OCI-LY1 (cell line): ENCODE measurements at regions not wholly inside any gene's neighbourhood (a gene's known extent, or its start where the extent isn't known, plus 50 kb on each side); places are given as distances from the start of the nearest gene placed in this dataset.

Experiments
- H2AFZ ChIP-seq: fragments of 200-600 bp; sonication (generic), shearing (Covaris generic); 2 replicates; pipeline ENCODE4 v1.6.0; 2014; ENCODE audit warnings: antibody characterized with exemption, mild to moderate bottlenecking, low read length
- H3F3A ChIP-seq: fragments of 200-600 bp; sonication (generic), shearing (Covaris generic); 2 replicates; pipeline ENCODE4 v1.6.0; 2014; ENCODE audit warnings: mild to moderate bottlenecking, antibody characterized with exemption, low read length, moderate library complexity; ENCODE audit not compliant: insufficient read depth
- H3K27ac ChIP-seq: fragments of 200-600 bp; sonication (generic); 2 replicates; pipeline ENCODE4 v1.5.1; 2014; ENCODE audit warnings: low read length, mixed run types, mild to moderate bottlenecking, low read depth; ENCODE audit not compliant: poor library complexity, severe bottlenecking
- H3K27me3 ChIP-seq: fragments of 200-600 bp; sonication (generic); 2 replicates; pipeline ENCODE4 v1.6.0; 2014; ENCODE audit warnings: antibody characterized with exemption, mild to moderate bottlenecking, low read length, moderate library complexity; ENCODE audit not compliant: insufficient read depth
- H3K36me3 ChIP-seq: fragments of 200-600 bp; sonication (generic); 2 replicates; pipeline ENCODE4 v1.6.1; 2014; ENCODE audit warnings: mild to moderate bottlenecking, antibody characterized with exemption, low read length, moderate library complexity, mixed read lengths; ENCODE audit not compliant: insufficient read depth
- H3K4me1 ChIP-seq: fragments of 200-600 bp; sonication (generic); 2 replicates; pipeline ENCODE4 v1.5.1; 2014; ENCODE audit warnings: mild to moderate bottlenecking, low read length, moderate library complexity; ENCODE audit not compliant: insufficient read depth, severe bottlenecking
- H3K4me2 ChIP-seq: fragments of 200-600 bp; sonication (generic), shearing (Covaris generic); 2 replicates; pipeline ENCODE4 v1.6.1; 2014; ENCODE audit warnings: low read length
- H3K4me3 ChIP-seq: fragments of 200-600 bp; sonication (generic); 2 replicates; pipeline ENCODE4 v1.5.1; 2014; ENCODE audit warnings: low read length, low read depth, mild to moderate bottlenecking, mixed read lengths; ENCODE audit not compliant: poor library complexity, severe bottlenecking
- H3K79me2 ChIP-seq: fragments of 200-600 bp; shearing (Covaris generic); 2 replicates; pipeline ENCODE4 v1.6.1; 2016; ENCODE audit warnings: mixed run types, low read length, mixed read lengths; ENCODE audit not compliant: insufficient read depth
- H3K9ac ChIP-seq: fragments of 200-600 bp; sonication (generic), shearing (Covaris generic); 2 replicates; pipeline ENCODE4 v1.6.1; 2014; ENCODE audit warnings: mild to moderate bottlenecking, low read length, mixed read lengths
- H3K9me2 ChIP-seq: fragments of 200-600 bp; sonication (generic), shearing (Covaris generic); 2 replicates; pipeline ENCODE4 v1.6.1; 2014; ENCODE audit warnings: low read depth, mild to moderate bottlenecking, low read length, mixed read lengths
- H3K9me3 ChIP-seq: fragments of 200-600 bp; shearing (Covaris generic); 2 replicates; pipeline ENCODE4 v1.6.1; 2014; ENCODE audit warnings: low read length, mixed read lengths
- H4K20me1 ChIP-seq: fragments of 200-600 bp; sonication (generic), shearing (Covaris generic); 2 replicates; pipeline ENCODE4 v1.6.0; 2016; ENCODE audit warnings: mild to moderate bottlenecking, low read length; ENCODE audit not compliant: insufficient read depth
- CTCF ChIP-seq: fragments of 200-600 bp; sonication (generic), shearing (Covaris generic); IDR thresholded peaks from 2 replicates; pipeline ENCODE4 v1.5.1; 2017; ENCODE audit warnings: mild to moderate bottlenecking, antibody characterized with exemption, low read length, moderate library complexity, mixed read lengths
- EZH2 ChIP-seq: fragments of 200-600 bp; sonication (generic), shearing (Covaris generic); IDR thresholded peaks from 2 replicates; pipeline ENCODE4 v1.8.0; 2017; ENCODE audit warnings: borderline replicate concordance, mixed run types, mild to moderate bottlenecking, antibody characterized with exemption, low read length, moderate library complexity, mixed read lengths

- Histone ChIP-seq H3K4me1 (no peaks in the 10 kb centered on the region), H3K9me2 (no peaks in the 10 kb centered on the region), H3K27ac (no peak overlapping the region), H3K4me2 (no peak overlapping the region), H2AFZ (no peak overlapping the region), H4K20me1 (no peaks in the 10 kb centered on the region), H3K79me2 (no peaks in the 10 kb centered on the region), H3K4me3 (no peak overlapping the region), H3K27me3 (no peaks in the 10 kb centered on the region), H3F3A (no peaks in the 10 kb centered on the region), H3K9ac (no peak overlapping the region), H3K36me3 (no peaks in the 10 kb centered on the region), H3K9me3 (no peaks in the 10 kb centered on the region)
- TF ChIP-seq CTCF, result no peak
- TF ChIP-seq EZH2, result no peak
Measured at GRCh38 chr4:183029365-183029764, 69.7 kb upstream of the WWC2 start.

GRCh38 chr4:183026701-183027100, 72.4 kb upstream of the WWC2 start:
- H3K4me3 ChIP-seq, result no peak overlapping the region
- no peaks in the 10 kb centered on the region for H3K27me3 ChIP-seq
- H3K79me2 ChIP-seq, result no peaks in the 10 kb centered on the region
- H3K27ac ChIP-seq, result no peak overlapping the region
- H3K9me2 ChIP-seq, result no peaks in the 10 kb centered on the region
- H2AFZ ChIP-seq, result no peak overlapping the region
- no peak overlapping the region for H3K9ac ChIP-seq
- H3F3A ChIP-seq, result no peaks in the 10 kb centered on the region
- no peak overlapping the region for H3K4me2 ChIP-seq
- no peaks in the 10 kb centered on the region for H4K20me1 ChIP-seq
- no peaks in the 10 kb centered on the region for H3K4me1 ChIP-seq
- TF ChIP-seq CTCF, result no peak
- TF ChIP-seq EZH2, result no peak
- no peaks in the 10 kb centered on the region for H3K36me3 ChIP-seq
- H3K9me3 ChIP-seq, result no peaks in the 10 kb centered on the region

GRCh38 chr4:183022617-183023016, 76.4 kb upstream of the WWC2 start:
- Histone ChIP-seq H3K4me2 (no peak overlapping the region), H3K27me3 (no peaks in the 10 kb centered on the region), H3K9me3 (no peaks in the 10 kb centered on the region), H2AFZ (no peak overlapping the region), H3F3A (no peaks in the 10 kb centered on the region), H3K9ac (no peak overlapping the region), H3K9me2 (no peaks in the 10 kb centered on the region), H3K4me1 (no peaks in the 10 kb centered on the region), H3K27ac (no peak overlapping the region), H3K79me2 (no peaks in the 10 kb centered on the region), H3K36me3 (no peaks in the 10 kb centered on the region), H3K4me3 (no peak overlapping the region), H4K20me1 (no peaks in the 10 kb centered on the region)
- TF ChIP-seq EZH2, result no peak
- no peak for TF ChIP-seq CTCF
